Calu3 (cell line): ENCODE measurements at regions not wholly inside any gene's neighbourhood (a gene's known extent, or its start where the extent isn't known, plus 50 kb on each side); places are given as distances from the start of the nearest gene placed in this dataset.
"Not testable (repeated sequence)": the region's sequence is repeated elsewhere in the genome, so short reads cannot be mapped to it uniquely, and the experiment has no call there.

Experiments
- BruUV-seq: library from RNA; stranded (reverse); fragments of 400-500 nt; replicated peaks from 2 replicates; lab custom pipeline; 2021; lab: Mats Ljungman, UMichigan
- CTCF ChIA-PET: fragments of 300-600 bp; sonication (Branson Sonifier 250); formaldehyde crosslinking; loops from one replicate; lab custom pipeline; 2022; ENCODE audit warnings: antibody characterized with exemption; lab: Charles Lee
- DNase-seq: peaks from one replicate; pipeline ENCODE4 v3.0.0; 2022
- H3K27ac Mint-ChIP-seq: one replicate; pipeline ENCODE4 v1.8.0; 2022; ENCODE audit warnings: mixed read lengths; ENCODE audit not compliant: unreplicated experiment
- H3K27me3 Mint-ChIP-seq: one replicate; pipeline ENCODE4 v1.8.0; 2022; ENCODE audit warnings: mixed read lengths; ENCODE audit not compliant: unreplicated experiment
- H3K36me3 Mint-ChIP-seq: one replicate; pipeline ENCODE4 v1.8.0; 2022; ENCODE audit warnings: mild to moderate bottlenecking, moderate library complexity, mixed read lengths; ENCODE audit not compliant: insufficient read depth, unreplicated experiment
- H3K4me1 Mint-ChIP-seq: one replicate; pipeline ENCODE4 v1.8.0; 2022; ENCODE audit warnings: mild to moderate bottlenecking, low read depth, mixed read lengths; ENCODE audit not compliant: unreplicated experiment
- H3K4me3 Mint-ChIP-seq: one replicate; pipeline ENCODE4 v1.8.0; 2022; ENCODE audit warnings: mild to moderate bottlenecking, low read depth, moderate library complexity, mixed read lengths; ENCODE audit not compliant: unreplicated experiment
- H3K9me3 Mint-ChIP-seq: one replicate; pipeline ENCODE4 v1.8.0; 2022; ENCODE audit warnings: low read depth, mixed read lengths; ENCODE audit not compliant: unreplicated experiment
- intact Hi-C: fragments of 100-400 bp; cut with micrococcal nuclease; formaldehyde crosslinking; loops from one replicate; pipeline ENCODE4 v1.10.0; 2022; ENCODE audit not compliant: unreplicated experiment
- TF ChIP-seq, protein P1 (sequence below): fragments of 200-600 bp; IDR thresholded peaks from one replicate; pipeline ENCODE4 v1.8.0; 2022; ENCODE audit warnings: antibody characterized with exemption; ENCODE audit not compliant: unreplicated experiment

- H3K4me1 Mint-ChIP-seq = no peaks in the 10 kb centered on the region
Observed at GRCh38 chr3:139185527-139185926, 140.8 kb upstream of the PRR23C start.

GRCh38 chr3:139187154-139187553 is 142.5 kb upstream of the PRR23C start:
- Mint-ChIP-seq H3K9me3 (no peaks in the 10 kb centered on the region), H3K27ac (no peak overlapping the region), H3K4me3 (no peak overlapping the region), H3K27me3 (no peaks in the 10 kb centered on the region), H3K4me1 (no peaks in the 10 kb centered on the region), H3K36me3 (no peaks in the 10 kb centered on the region)
- TF ChIP-seq, protein P1, sequence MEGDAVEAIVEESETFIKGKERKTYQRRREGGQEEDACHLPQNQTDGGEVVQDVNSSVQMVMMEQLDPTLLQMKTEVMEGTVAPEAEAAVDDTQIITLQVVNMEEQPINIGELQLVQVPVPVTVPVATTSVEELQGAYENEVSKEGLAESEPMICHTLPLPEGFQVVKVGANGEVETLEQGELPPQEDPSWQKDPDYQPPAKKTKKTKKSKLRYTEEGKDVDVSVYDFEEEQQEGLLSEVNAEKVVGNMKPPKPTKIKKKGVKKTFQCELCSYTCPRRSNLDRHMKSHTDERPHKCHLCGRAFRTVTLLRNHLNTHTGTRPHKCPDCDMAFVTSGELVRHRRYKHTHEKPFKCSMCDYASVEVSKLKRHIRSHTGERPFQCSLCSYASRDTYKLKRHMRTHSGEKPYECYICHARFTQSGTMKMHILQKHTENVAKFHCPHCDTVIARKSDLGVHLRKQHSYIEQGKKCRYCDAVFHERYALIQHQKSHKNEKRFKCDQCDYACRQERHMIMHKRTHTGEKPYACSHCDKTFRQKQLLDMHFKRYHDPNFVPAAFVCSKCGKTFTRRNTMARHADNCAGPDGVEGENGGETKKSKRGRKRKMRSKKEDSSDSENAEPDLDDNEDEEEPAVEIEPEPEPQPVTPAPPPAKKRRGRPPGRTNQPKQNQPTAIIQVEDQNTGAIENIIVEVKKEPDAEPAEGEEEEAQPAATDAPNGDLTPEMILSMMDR = no peak
- intact Hi-C loops = no loop called here
- CTCF ChIA-PET = interaction anchor here (0.6 kb wide), 1 partner anchor 495 kb away, joined by 3 read pairs; no protein-coding TSS in a partner anchor
- no TSS peak for BruUV-seq
- DNase-seq = peak; percentile 28

More at GRCh38 chr3:139185527-139185926, 140.8 kb upstream of the PRR23C start:
- Mint-ChIP-seq H3K4me3 (no peak overlapping the region), H3K27me3 (no peaks in the 10 kb centered on the region), H3K36me3 (no peaks in the 10 kb centered on the region), H3K9me3 (no peaks in the 10 kb centered on the region), H3K27ac (no peak overlapping the region)
- CTCF ChIA-PET = no interaction called here
- no TSS peak for BruUV-seq
- intact Hi-C loops = no loop called here
- no peak for DNase-seq
- TF ChIP-seq, protein P1 = no peak

DNA sequence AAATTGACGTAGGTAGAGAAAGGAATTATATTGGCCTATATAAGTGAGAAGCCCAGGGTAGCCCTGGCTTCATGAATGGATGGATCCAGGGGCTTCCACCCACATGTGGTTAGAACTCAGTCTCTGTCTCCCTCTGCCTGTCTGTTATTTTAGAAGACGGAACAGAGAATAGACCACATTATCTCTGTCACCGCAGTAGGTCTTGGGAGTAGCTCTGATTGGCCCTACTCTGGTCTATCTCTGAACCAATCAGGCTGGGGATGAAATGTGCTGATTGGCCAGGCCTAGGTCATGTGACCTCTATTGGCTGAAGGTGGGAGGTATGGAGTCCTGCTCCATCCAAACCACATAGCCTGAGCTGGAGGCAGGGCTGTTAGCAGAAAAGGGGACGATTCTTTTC is 143.0 kb upstream of the PRR23C start:
- CTCF ChIA-PET = no interaction called here
- H3K9me3 Mint-ChIP-seq = no peaks in the 10 kb centered on the region
- TF ChIP-seq, protein P1 = no peak
- intact Hi-C loops = no loop called here
- H3K4me1 Mint-ChIP-seq = no peaks in the 10 kb centered on the region
- no peak for DNase-seq
- H3K27ac Mint-ChIP-seq = no peak overlapping the region
- H3K27me3 Mint-ChIP-seq = no peaks in the 10 kb centered on the region
- no peaks in the 10 kb centered on the region for H3K36me3 Mint-ChIP-seq
- no peak overlapping the region for H3K4me3 Mint-ChIP-seq
- BruUV-seq = no TSS peak

DNA sequence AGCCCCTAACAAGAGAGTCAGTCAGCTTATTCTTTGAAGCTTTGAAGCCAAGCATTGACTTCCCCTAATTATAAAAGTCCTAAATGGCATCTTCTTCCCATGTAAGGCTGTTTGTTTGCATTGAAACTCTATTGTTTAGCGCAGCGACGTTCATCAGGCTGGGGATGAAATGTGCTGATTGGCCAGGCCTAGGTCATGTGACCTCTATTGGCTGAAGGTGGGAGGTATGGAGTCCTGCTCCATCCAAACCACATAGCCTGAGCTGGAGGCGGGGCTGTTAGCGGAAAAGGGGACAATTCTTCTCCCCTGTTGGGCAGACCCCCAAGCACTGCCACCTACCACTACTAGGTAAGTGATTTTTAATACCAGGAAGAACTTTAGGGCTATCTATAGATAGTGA is 145.3 kb upstream of the PRR23C start:
- H3K27me3 Mint-ChIP-seq = peaks cover 23% of the 10 kb centered on the region
- TF ChIP-seq, protein P1 = no peak
- no peak for DNase-seq
- BruUV-seq = no TSS peak
- no peaks in the 10 kb centered on the region for H3K4me1 Mint-ChIP-seq
- no peak overlapping the region for H3K27ac Mint-ChIP-seq
- intact Hi-C loops = no loop called here
- no peaks in the 10 kb centered on the region for H3K9me3 Mint-ChIP-seq
- H3K4me3 Mint-ChIP-seq = no peak overlapping the region
- CTCF ChIA-PET = interaction anchor here (0.6 to 0.9 kb wide), 3 partner anchors 8 to 345 kb away, joined by 3 to 4 read pairs (median 3); no protein-coding TSS in a partner anchor
- no peaks in the 10 kb centered on the region for H3K36me3 Mint-ChIP-seq

GRCh38 chr3:139194421-139194820 is 149.4 kb upstream of the MRPS22 start:
- BruUV-seq, CTCF ChIA-PET, H3K27ac Mint-ChIP-seq, H3K36me3 Mint-ChIP-seq, intact Hi-C loops, H3K4me1 Mint-ChIP-seq, DNase-seq, H3K4me3 Mint-ChIP-seq: not testable (repeated sequence)
- peaks cover 41% of the 10 kb centered on the region for H3K27me3 Mint-ChIP-seq
- peaks cover 11% of the 10 kb centered on the region for H3K9me3 Mint-ChIP-seq

DNA sequence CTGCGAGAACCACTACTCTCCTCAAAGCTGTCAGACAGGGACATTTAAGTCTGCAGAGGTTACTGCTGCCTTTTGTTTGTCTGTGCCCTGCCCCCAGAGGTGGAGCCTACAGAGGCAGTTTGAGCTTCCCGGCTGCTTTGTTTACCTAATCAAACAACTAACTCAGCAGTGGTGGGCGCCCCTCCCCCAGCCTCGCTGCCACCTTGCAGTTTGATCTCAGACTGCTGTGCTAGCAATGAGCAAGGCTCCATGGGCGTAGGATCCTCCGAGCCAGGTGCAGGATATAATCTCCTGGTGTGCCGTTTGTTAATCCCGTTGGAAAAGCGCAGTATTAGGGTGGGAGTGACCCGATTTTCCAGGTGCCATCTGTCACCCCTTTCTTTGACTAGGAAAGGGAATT is 147.7 kb upstream of the MRPS22 start:
- CTCF ChIA-PET, H3K27ac Mint-ChIP-seq, DNase-seq, H3K36me3 Mint-ChIP-seq, H3K4me1 Mint-ChIP-seq, BruUV-seq, intact Hi-C loops, H3K4me3 Mint-ChIP-seq: not testable (repeated sequence)
- H3K9me3 Mint-ChIP-seq = peaks cover 11% of the 10 kb centered on the region
- peaks cover 41% of the 10 kb centered on the region for H3K27me3 Mint-ChIP-seq
